GM12878 (cell line): ENCODE measurements at regions not wholly inside any gene's neighbourhood (a gene's known extent, or its start where the extent isn't known, plus 50 kb on each side); places are given as distances from the start of the nearest gene placed in this dataset.

Experiments used
- ATAC-seq: fragments of 200-7000 bp; cut with Tn5 transposase; 3 replicates; pipeline ENCODE4 v1.9.1; 2020; ENCODE audit warnings: mild to moderate bottlenecking, moderate library complexity
- BruUV-seq: library from RNA; stranded (reverse); fragments of 400-500 nt; replicated peaks from 2 replicates; lab custom pipeline; 2021; lab: Mats Ljungman, UMichigan
- CTCF ChIA-PET: fragments of 300-600 bp; sonication (Branson Sonifier 250); formaldehyde crosslinking; extraction: SDS; loops from one replicate; lab custom pipeline; 2021; ENCODE audit warnings: inconsistent platforms; lab: Yijun Ruan, JAX
- POLR2A ChIA-PET: fragments of 350-600 bp; formaldehyde crosslinking; extraction: SDS; loops from one replicate; lab custom pipeline; 2021; ENCODE audit warnings: inconsistent platforms; lab: Charles Lee
- RAD21 ChIA-PET: fragments of 300-600 bp; sonication (Branson Sonifier 250); formaldehyde crosslinking; loops from one replicate; lab custom pipeline; 2023; ENCODE audit warnings: antibody characterized with exemption; ENCODE audit not compliant: unreplicated experiment; lab: Charles Lee
- SMC1A ChIA-PET: fragments of 300-600 bp; sonication (Branson Sonifier 250); formaldehyde crosslinking; loops from one replicate; lab custom pipeline; 2023; ENCODE audit not compliant: unreplicated experiment, uncharacterized antibody; lab: Charles Lee
- DNase-seq: peaks from one replicate; pipeline ENCODE4 v3.0.0-alpha.2; 2011; ENCODE audit warnings: low read depth, low spot score
- FAIRE-seq: peaks from 3 replicates; lab custom pipeline; 2011; peaks lifted over from hg19 to GRCh38; lab: Jason Lieb, UNC
- H2AFZ ChIP-seq: 2 replicates; pipeline ENCODE4 v1.6.0; 2011; ENCODE audit warnings: low read depth, low read length, control low read depth; ENCODE audit not compliant: control insufficient read depth
- H3K27ac ChIP-seq: 2 replicates; pipeline ENCODE4 v1.5.1; 2011; ENCODE audit warnings: control low read depth; ENCODE audit not compliant: control insufficient read depth, insufficient read depth
- H3K27me3 ChIP-seq, 2 experiments: replicated peaks in 1 of 2; 2 replicates each; pipeline versions ENCODE4 v1.6.0 to v1.6.1; 2011; ENCODE audit warnings: low read length in 1 of 2; ENCODE audit not compliant: control insufficient read depth in 2 of 2, insufficient read depth in 2 of 2
- H3K36me3 ChIP-seq, 2 experiments: 2 replicates each; pipeline ENCODE4 v1.5.1; 2011; ENCODE audit warnings: low read length in 1 of 2; ENCODE audit not compliant: control insufficient read depth in 2 of 2, insufficient read depth in 2 of 2
- H3K4me1 ChIP-seq: 2 replicates; pipeline ENCODE4 v1.6.1; 2011; ENCODE audit warnings: mild to moderate bottlenecking, low read length, moderate library complexity, mixed read lengths; ENCODE audit not compliant: control insufficient read depth, insufficient read depth
- H3K4me2 ChIP-seq: 2 replicates; pipeline ENCODE4 v1.6.0; 2011; ENCODE audit warnings: control low read depth; ENCODE audit not compliant: control insufficient read depth, insufficient read depth
- H3K4me3 ChIP-seq: fragments of 200-600 bp; sonication (generic); 2 replicates; pipeline ENCODE4 v1.5.1; 2016
- H3K79me2 ChIP-seq: 2 replicates; pipeline ENCODE4 v1.6.0; 2011; ENCODE audit warnings: low read length; ENCODE audit not compliant: control insufficient read depth, insufficient read depth
- H3K9ac ChIP-seq: 2 replicates; pipeline ENCODE4 v1.8.0; 2011; ENCODE audit warnings: low read length, control low read depth, mixed read lengths; ENCODE audit not compliant: control insufficient read depth, insufficient read depth
- H3K9me3 ChIP-seq: replicated peaks from 3 replicates; pipeline ENCODE4 v1.5.1; 2011; ENCODE audit warnings: mild to moderate bottlenecking, low read length; ENCODE audit not compliant: control insufficient read depth, insufficient read depth
- H4K20me1 ChIP-seq: 2 replicates; pipeline ENCODE4 v1.6.0; 2011; ENCODE audit not compliant: control insufficient read depth, insufficient read depth
- BRCA1 ChIP-seq: IDR thresholded peaks from 2 replicates; pipeline ENCODE4 v1.6.1; 2011; ENCODE audit warnings: low read depth, low read length, improper control_type of control experiment
- HDGF ChIP-seq: fragments of 450-650 bp; IDR thresholded peaks from 2 replicates; pipeline ENCODE4 v1.6.1; 2016; ENCODE audit warnings: antibody characterized with exemption
- MYC ChIP-seq: IDR thresholded peaks from 2 replicates; pipeline ENCODE4 v1.6.1; 2011; ENCODE audit warnings: mild to moderate bottlenecking, low read length, moderate library complexity, inconsistent platforms; ENCODE audit not compliant: insufficient read depth, insufficient replicate concordance, insufficient read length, severe bottlenecking
- PML ChIP-seq: IDR thresholded peaks from 2 replicates; pipeline ENCODE4 v1.6.1; 2012; ENCODE audit warnings: low read length, inconsistent platforms
- RAD21 ChIP-seq: IDR thresholded peaks from 2 replicates; pipeline ENCODE4 v1.6.1; 2011; ENCODE audit warnings: mild to moderate bottlenecking, low read depth, low read length, moderate library complexity; ENCODE audit not compliant: insufficient read depth
- SP1 ChIP-seq: IDR thresholded peaks from one replicate; pipeline ENCODE4 v1.6.1; 2011; ENCODE audit warnings: low read depth, low read length
- WGBS: methylation state at CpG from one replicate; pipeline ENCODE4 v1.1.6; 2016; ENCODE audit warnings: low lambda C conversion rate; ENCODE audit not compliant: insufficient replicate concordance, insufficient coverage; ENCODE audit errors: missing lambda C conversion rate; 5-methylcytosine and 5-hydroxymethylcytosine counted together
- in situ Hi-C: fragments of 300-500 bp; cut with MboI; formaldehyde crosslinking; loops from 9 replicates; pipeline ENCODE4 v1.14.3; 2018; ENCODE audit warnings: mixed read lengths
- intact Hi-C: fragments of 100-400 bp; cut with micrococcal nuclease; formaldehyde crosslinking; loops from one replicate; pipeline ENCODE4 v1.14.2; 2022; ENCODE audit not compliant: unreplicated experiment
- TF ChIP-seq, protein P1 (sequence below): fragments of 450-650 bp; IDR thresholded peaks from 2 replicates; pipeline ENCODE4 v1.6.1; 2017; ENCODE audit warnings: mild to moderate bottlenecking, moderate library complexity
- TF ChIP-seq, protein P2 (sequence below): fragments of 450-650 bp; conservative IDR thresholded peaks from 2 replicates; pipeline ENCODE4 v1.6.1; 2017; ENCODE audit warnings: mild to moderate bottlenecking, moderate library complexity
- TF ChIP-seq, protein P3 (sequence below): fragments of 150-350 bp; IDR thresholded peaks from 2 replicates; pipeline ENCODE4 v1.6.1; 2014; ENCODE audit warnings: mild to moderate bottlenecking, low read depth, low read length
- TF ChIP-seq, protein P4 (sequence below): fragments of 450-650 bp; IDR thresholded peaks from 2 replicates; pipeline ENCODE4 v1.6.1; 2017; ENCODE audit warnings: mild to moderate bottlenecking

DNA sequence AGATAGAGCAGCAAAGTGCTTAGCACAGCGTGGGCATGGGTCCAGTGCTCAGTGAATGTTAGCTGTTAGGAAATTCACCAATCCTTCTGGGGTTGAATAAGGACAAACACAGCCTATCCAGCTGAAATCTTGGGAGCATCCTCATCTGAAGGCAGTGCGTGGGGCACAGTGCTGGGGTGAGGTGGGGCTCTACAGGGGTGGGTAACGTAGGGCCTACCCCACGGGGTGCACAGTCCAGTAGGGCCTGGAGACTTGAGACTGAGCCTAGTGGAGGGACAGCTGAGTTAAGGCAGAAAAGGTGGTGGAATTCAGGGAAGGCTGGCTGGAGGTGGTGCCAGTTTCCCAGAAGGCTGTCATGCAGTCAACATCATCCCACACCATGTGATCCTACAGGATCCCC is 73.0 kb downstream of the ISG20 start:
- no peak overlapping the region for H3K27ac ChIP-seq
- BruUV-seq = no TSS peak
- H3K27me3 ChIP-seq = peaks cover 0 to 5% of the 10 kb centered on the region in 2 experiments; a peak in 3 of 4 replicates
- H3K4me3 ChIP-seq = no peak overlapping the region
- no peaks in the 10 kb centered on the region for H3K9me3 ChIP-seq
- POLR2A ChIA-PET = no interaction called here
- TF ChIP-seq, protein P1, sequence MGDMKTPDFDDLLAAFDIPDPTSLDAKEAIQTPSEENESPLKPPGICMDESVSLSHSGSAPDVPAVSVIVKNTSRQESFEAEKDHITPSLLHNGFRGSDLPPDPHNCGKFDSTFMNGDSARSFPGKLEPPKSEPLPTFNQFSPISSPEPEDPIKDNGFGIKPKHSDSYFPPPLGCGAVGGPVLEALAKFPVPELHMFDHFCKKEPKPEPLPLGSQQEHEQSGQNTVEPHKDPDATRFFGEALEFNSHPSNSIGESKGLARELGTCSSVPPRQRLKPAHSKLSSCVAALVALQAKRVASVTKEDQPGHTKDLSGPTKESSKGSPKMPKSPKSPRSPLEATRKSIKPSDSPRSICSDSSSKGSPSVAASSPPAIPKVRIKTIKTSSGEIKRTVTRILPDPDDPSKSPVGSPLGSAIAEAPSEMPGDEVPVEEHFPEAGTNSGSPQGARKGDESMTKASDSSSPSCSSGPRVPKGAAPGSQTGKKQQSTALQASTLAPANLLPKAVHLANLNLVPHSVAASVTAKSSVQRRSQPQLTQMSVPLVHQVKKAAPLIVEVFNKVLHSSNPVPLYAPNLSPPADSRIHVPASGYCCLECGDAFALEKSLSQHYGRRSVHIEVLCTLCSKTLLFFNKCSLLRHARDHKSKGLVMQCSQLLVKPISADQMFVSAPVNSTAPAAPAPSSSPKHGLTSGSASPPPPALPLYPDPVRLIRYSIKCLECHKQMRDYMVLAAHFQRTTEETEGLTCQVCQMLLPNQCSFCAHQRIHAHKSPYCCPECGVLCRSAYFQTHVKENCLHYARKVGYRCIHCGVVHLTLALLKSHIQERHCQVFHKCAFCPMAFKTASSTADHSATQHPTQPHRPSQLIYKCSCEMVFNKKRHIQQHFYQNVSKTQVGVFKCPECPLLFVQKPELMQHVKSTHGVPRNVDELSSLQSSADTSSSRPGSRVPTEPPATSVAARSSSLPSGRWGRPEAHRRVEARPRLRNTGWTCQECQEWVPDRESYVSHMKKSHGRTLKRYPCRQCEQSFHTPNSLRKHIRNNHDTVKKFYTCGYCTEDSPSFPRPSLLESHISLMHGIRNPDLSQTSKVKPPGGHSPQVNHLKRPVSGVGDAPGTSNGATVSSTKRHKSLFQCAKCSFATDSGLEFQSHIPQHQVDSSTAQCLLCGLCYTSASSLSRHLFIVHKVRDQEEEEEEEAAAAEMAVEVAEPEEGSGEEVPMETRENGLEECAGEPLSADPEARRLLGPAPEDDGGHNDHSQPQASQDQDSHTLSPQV = no peak
- no peak for TF ChIP-seq PML
- no peak for TF ChIP-seq BRCA1
- no peak for TF ChIP-seq SP1
- TF ChIP-seq HDGF = no peak
- no peak for TF ChIP-seq MYC
- TF ChIP-seq, protein P2, sequence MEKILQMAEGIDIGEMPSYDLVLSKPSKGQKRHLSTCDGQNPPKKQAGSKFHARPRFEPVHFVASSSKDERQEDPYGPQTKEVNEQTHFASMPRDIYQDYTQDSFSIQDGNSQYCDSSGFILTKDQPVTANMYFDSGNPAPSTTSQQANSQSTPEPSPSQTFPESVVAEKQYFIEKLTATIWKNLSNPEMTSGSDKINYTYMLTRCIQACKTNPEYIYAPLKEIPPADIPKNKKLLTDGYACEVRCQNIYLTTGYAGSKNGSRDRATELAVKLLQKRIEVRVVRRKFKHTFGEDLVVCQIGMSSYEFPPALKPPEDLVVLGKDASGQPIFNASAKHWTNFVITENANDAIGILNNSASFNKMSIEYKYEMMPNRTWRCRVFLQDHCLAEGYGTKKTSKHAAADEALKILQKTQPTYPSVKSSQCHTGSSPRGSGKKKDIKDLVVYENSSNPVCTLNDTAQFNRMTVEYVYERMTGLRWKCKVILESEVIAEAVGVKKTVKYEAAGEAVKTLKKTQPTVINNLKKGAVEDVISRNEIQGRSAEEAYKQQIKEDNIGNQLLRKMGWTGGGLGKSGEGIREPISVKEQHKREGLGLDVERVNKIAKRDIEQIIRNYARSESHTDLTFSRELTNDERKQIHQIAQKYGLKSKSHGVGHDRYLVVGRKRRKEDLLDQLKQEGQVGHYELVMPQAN = no peak
- no peak for TF ChIP-seq RAD21
- TF ChIP-seq, protein P3, sequence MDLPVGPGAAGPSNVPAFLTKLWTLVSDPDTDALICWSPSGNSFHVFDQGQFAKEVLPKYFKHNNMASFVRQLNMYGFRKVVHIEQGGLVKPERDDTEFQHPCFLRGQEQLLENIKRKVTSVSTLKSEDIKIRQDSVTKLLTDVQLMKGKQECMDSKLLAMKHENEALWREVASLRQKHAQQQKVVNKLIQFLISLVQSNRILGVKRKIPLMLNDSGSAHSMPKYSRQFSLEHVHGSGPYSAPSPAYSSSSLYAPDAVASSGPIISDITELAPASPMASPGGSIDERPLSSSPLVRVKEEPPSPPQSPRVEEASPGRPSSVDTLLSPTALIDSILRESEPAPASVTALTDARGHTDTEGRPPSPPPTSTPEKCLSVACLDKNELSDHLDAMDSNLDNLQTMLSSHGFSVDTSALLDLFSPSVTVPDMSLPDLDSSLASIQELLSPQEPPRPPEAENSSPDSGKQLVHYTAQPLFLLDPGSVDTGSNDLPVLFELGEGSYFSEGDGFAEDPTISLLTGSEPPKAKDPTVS = no peak
- TF ChIP-seq, protein P4, sequence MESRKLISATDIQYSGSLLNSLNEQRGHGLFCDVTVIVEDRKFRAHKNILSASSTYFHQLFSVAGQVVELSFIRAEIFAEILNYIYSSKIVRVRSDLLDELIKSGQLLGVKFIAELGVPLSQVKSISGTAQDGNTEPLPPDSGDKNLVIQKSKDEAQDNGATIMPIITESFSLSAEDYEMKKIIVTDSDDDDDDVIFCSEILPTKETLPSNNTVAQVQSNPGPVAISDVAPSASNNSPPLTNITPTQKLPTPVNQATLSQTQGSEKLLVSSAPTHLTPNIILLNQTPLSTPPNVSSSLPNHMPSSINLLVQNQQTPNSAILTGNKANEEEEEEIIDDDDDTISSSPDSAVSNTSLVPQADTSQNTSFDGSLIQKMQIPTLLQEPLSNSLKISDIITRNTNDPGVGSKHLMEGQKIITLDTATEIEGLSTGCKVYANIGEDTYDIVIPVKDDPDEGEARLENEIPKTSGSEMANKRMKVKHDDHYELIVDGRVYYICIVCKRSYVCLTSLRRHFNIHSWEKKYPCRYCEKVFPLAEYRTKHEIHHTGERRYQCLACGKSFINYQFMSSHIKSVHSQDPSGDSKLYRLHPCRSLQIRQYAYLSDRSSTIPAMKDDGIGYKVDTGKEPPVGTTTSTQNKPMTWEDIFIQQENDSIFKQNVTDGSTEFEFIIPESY = no peak
- H3K4me2 ChIP-seq = no peak overlapping the region
- DNase-seq = no peak
- CTCF ChIA-PET = interaction anchor here (1.4 kb wide), 1 partner anchor 10 kb away, joined by 6 read pairs; no protein-coding TSS in a partner anchor
- no peak for ATAC-seq
- SMC1A ChIA-PET = no interaction called here
- RAD21 ChIA-PET = no interaction called here
- H3K9ac ChIP-seq = no peak overlapping the region
- intact Hi-C loops (no loop called here), in situ Hi-C loops (no loop called here)
- H3K4me1 ChIP-seq = no peaks in the 10 kb centered on the region
- no peaks in the 10 kb centered on the region for H3K79me2 ChIP-seq
- no peaks in the 10 kb centered on the region for H3K36me3 ChIP-seq
- no peaks in the 10 kb centered on the region for H4K20me1 ChIP-seq
- no peak overlapping the region for H2AFZ ChIP-seq
- no peak for FAIRE-seq
- WGBS = 0% methylated on average over 4 of the region's 4 CpGs
